Thymus (tissue), 11 donors: ENCODE measurements at regions not wholly inside any gene's neighbourhood (a gene's known extent, or its start where the extent isn't known, plus 50 kb on each side); places are given as distances from the start of the nearest gene placed in this dataset.
"Not testable (repeated sequence)": the region's sequence is repeated elsewhere in the genome, so short reads cannot be mapped to it uniquely, and the experiment has no call there.

ENCODE experiments used
- DNase-seq, 9 donors: peaks; one replicate each; pipeline ENCODE4 v3.0.0-alpha.2; 2013; ENCODE audit warnings: low spot score in 9 of 9, low read depth in 6 of 9, missing footprints in 1 of 9
- H3K27ac ChIP-seq, 2 donors: one replicate each; pipeline ENCODE4 v1.5.1; 2013; ENCODE audit warnings: control low read depth in 1 of 2, low read depth in 1 of 2, low read length in 1 of 2, mild to moderate bottlenecking in 1 of 2, moderate library complexity in 1 of 2
- H3K27me3 ChIP-seq, 2 donors: one replicate each; pipeline ENCODE4 v1.5.1; 2013; ENCODE audit warnings: low read length in 1 of 2; ENCODE audit not compliant: control insufficient read depth in 2 of 2, insufficient read depth in 1 of 2
- H3K36me3 ChIP-seq, 2 donors: one replicate each; pipeline ENCODE4 v1.5.1; 2013; ENCODE audit warnings: low read length in 1 of 2, mild to moderate bottlenecking in 1 of 2, moderate library complexity in 1 of 2; ENCODE audit not compliant: control insufficient read depth in 2 of 2, insufficient read depth in 2 of 2
- H3K4me1 ChIP-seq, 2 donors: one replicate each; pipeline ENCODE4 v1.5.1; 2013; ENCODE audit warnings: low read length in 2 of 2; ENCODE audit not compliant: control insufficient read depth in 2 of 2, insufficient read depth in 2 of 2
- H3K4me3 ChIP-seq, 2 donors: one replicate each; pipeline ENCODE4 v1.5.1; 2013; ENCODE audit warnings: low read length in 2 of 2, control low read depth in 1 of 2, mild to moderate bottlenecking in 1 of 2
- H3K9me3 ChIP-seq, 2 donors: one replicate each; pipeline ENCODE4 v1.5.1; 2013; ENCODE audit warnings: low read length in 1 of 2, mild to moderate bottlenecking in 1 of 2; ENCODE audit not compliant: control insufficient read depth in 2 of 2, insufficient read depth in 1 of 2
- WGBS: extraction: QIAGEN DNeasy Blood & Tissue Kit; methylation state at CpG from one replicate; pipeline ENCODE4 v1.1.7; 2013; 5-methylcytosine and 5-hydroxymethylcytosine counted together
- donor health status: healthy.

- peaks cover 0 to 2% of the 10 kb centered on the region in 2 donors for H3K4me1 ChIP-seq
- no peak overlapping the region for H3K4me3 ChIP-seq
- DNase-seq: no peak
- H3K9me3 ChIP-seq: no peaks in the 10 kb centered on the region
- no peaks in the 10 kb centered on the region for H3K27me3 ChIP-seq
- H3K27ac ChIP-seq: no peak overlapping the region
- H3K36me3 ChIP-seq: no peaks in the 10 kb centered on the region
Measured at GRCh38 chr5:110268283-110268682, 458.2 kb downstream of the TMEM232 start.

- no peaks in the 10 kb centered on the region for H3K27me3 ChIP-seq
- no peak overlapping the region for H3K4me3 ChIP-seq
- no peaks in the 10 kb centered on the region for H3K9me3 ChIP-seq
- H3K27ac ChIP-seq: no peak overlapping the region
- peak in 1 of 9 donors; percentile 7 for DNase-seq
- peaks cover 0 to 2% of the 10 kb centered on the region in 2 donors for H3K4me1 ChIP-seq
- 89% methylated on average over 1 of the region's 1 CpG for WGBS
- no peaks in the 10 kb centered on the region for H3K36me3 ChIP-seq
Measured at GRCh38 chr5:110268985-110269384, 457.5 kb downstream of the TMEM232 start.

- WGBS: 85% methylated on average over 3 of the region's 3 CpGs
Measured at GRCh38 chr5:110269478-110270142, 456.9 kb downstream of the TMEM232 start.

GRCh38 chr5:110275878-110276277 lies 450.6 kb downstream of the TMEM232 start:
- WGBS: 96% methylated on average over 2 of the region's 2 CpGs
- no peaks in the 10 kb centered on the region for H3K4me1 ChIP-seq
- no peak overlapping the region for H3K4me3 ChIP-seq

More at GRCh38 chr5:110269478-110270142, 456.9 kb downstream of the TMEM232 start:
- no peak overlapping the region for H3K27ac ChIP-seq
- H3K4me1 ChIP-seq: peaks cover 0 to 2% of the 10 kb centered on the region in 2 donors
- no peaks in the 10 kb centered on the region for H3K36me3 ChIP-seq
- H3K9me3 ChIP-seq: no peaks in the 10 kb centered on the region
- no peak for DNase-seq
- H3K27me3 ChIP-seq: no peaks in the 10 kb centered on the region
- no peak overlapping the region for H3K4me3 ChIP-seq

GRCh38 chr5:110278449-110278848 lies 448.0 kb downstream of the TMEM232 start:
- not testable (repeated sequence) for H3K27me3 ChIP-seq, H3K36me3 ChIP-seq, H3K4me1 ChIP-seq, H3K4me3 ChIP-seq, DNase-seq, H3K9me3 ChIP-seq, H3K27ac ChIP-seq
- WGBS: 98% methylated on average over 1 of the region's 1 CpG

More at GRCh38 chr5:110275878-110276277, 450.6 kb downstream of the TMEM232 start:
- Histone ChIP-seq H3K27ac (no peak overlapping the region), H3K36me3 (no peaks in the 10 kb centered on the region), H3K27me3 (no peaks in the 10 kb centered on the region), H3K9me3 (no peaks in the 10 kb centered on the region)
- no peak for DNase-seq

GRCh38 chr5:110284121-110284520 lies 442.4 kb downstream of the TMEM232 start:
- H3K9me3 ChIP-seq, H3K27me3 ChIP-seq, H3K27ac ChIP-seq, H3K36me3 ChIP-seq, DNase-seq, H3K4me3 ChIP-seq, H3K4me1 ChIP-seq: not testable (repeated sequence)
- 97% methylated on average over 8 of the region's 8 CpGs for WGBS

- peaks cover 0 to 7% of the 10 kb centered on the region in 2 donors for H3K9me3 ChIP-seq
- H3K4me3 ChIP-seq: no peak overlapping the region
- 71% methylated on average over 3 of the region's 3 CpGs for WGBS
- no peak overlapping the region for H3K27ac ChIP-seq
- no peak for DNase-seq
- H3K36me3 ChIP-seq: no peaks in the 10 kb centered on the region
- H3K27me3 ChIP-seq: no peaks in the 10 kb centered on the region
- H3K4me1 ChIP-seq: peaks cover under 1 to 6% of the 10 kb centered on the region in 2 donors
Measured at GRCh38 chr5:110288766-110289511, 437.5 kb downstream of the TMEM232 start.

- Histone ChIP-seq H3K9me3 (peaks cover 0 to 2% of the 10 kb centered on the region in 2 donors), H3K4me1 (peaks cover 6 to 11% of the 10 kb centered on the region in 2 donors), H3K4me3 (no peak overlapping the region), H3K36me3 (no peaks in the 10 kb centered on the region), H3K27ac (no peak overlapping the region), H3K27me3 (no peaks in the 10 kb centered on the region)
- WGBS: 27% methylated on average over 2 of the region's 2 CpGs
- no peak for DNase-seq
Measured at GRCh38 chr5:110289512-110289810, 437.0 kb downstream of the TMEM232 start.

- Histone ChIP-seq H3K4me3 (no peak overlapping the region), H3K36me3 (no peaks in the 10 kb centered on the region), H3K27me3 (no peaks in the 10 kb centered on the region), H3K27ac (no peak overlapping the region), H3K9me3 (no peaks in the 10 kb centered on the region), H3K4me1 (peaks cover 6 to 20% of the 10 kb centered on the region in 2 donors)
- WGBS: 85% methylated on average over 1 of the region's 1 CpG
- no peak for DNase-seq
Measured at GRCh38 chr5:110290542-110290941, 435.9 kb downstream of the TMEM232 start.
